Liver (tissue), 3 donors: ENCODE measurements at regions not wholly inside any gene's neighbourhood (a gene's known extent, or its start where the extent isn't known, plus 50 kb on each side); places are given as distances from the start of the nearest gene placed in this dataset.
A peak's percentile ranks its signal among the peaks of the same experiment; 100 is the strongest.

Experiments
- ATF3 ChIP-seq: IDR thresholded peaks from 2 replicates; pipeline ENCODE4 v1.6.1; 2016; ENCODE audit warnings: antibody characterized with exemption
- CTCF ChIP-seq: fragments of 150-350 bp; IDR thresholded peaks from 2 replicates; pipeline ENCODE4 v1.5.1; 2017; ENCODE audit warnings: improper control_type of control experiment, low read depth, low read length; ENCODE audit not compliant: missing input control
- FOXA1 ChIP-seq: IDR thresholded peaks from 2 replicates; pipeline ENCODE4 v1.6.1; 2016; ENCODE audit warnings: antibody characterized with exemption
- HNF4G ChIP-seq: IDR thresholded peaks from 2 replicates; pipeline ENCODE4 v1.6.1; 2016; ENCODE audit warnings: antibody characterized with exemption
- JUND ChIP-seq, 2 donors: IDR thresholded peaks; 2 replicates each; pipeline ENCODE4 v1.6.1; 2016; ENCODE audit warnings: antibody characterized with exemption in 2 of 2
- MAX ChIP-seq: IDR thresholded peaks from 2 replicates; pipeline ENCODE4 v1.6.1; 2016; ENCODE audit warnings: antibody characterized with exemption
- RAD21 ChIP-seq, 2 donors: IDR thresholded peaks; 2 replicates each; pipeline ENCODE4 v1.6.1; 2016; ENCODE audit warnings: antibody characterized with exemption in 2 of 2, mild to moderate bottlenecking in 2 of 2
- SP1 ChIP-seq: IDR thresholded peaks from 2 replicates; pipeline ENCODE4 v1.6.1; 2018; ENCODE audit warnings: antibody characterized with exemption, mild to moderate bottlenecking
- YY1 ChIP-seq: IDR thresholded peaks from 2 replicates; pipeline ENCODE4 v1.6.1; 2016; ENCODE audit warnings: antibody characterized with exemption, mild to moderate bottlenecking
- donor health status: healthy.
- donor health status: healthy.

GRCh38 chr15:97755726-97756125 is 204.8 kb upstream of the ARRDC4 start:
- no peak for TF ChIP-seq RAD21 (IDR thresholded peaks at IDR 0.05)
- no peak for TF ChIP-seq CTCF
- TF ChIP-seq MAX = peak; percentile 34
- no peak for TF ChIP-seq YY1
- no peak for TF ChIP-seq ATF3
- TF ChIP-seq SP1 = no peak
- no peak for TF ChIP-seq HNF4G
- no peak for TF ChIP-seq FOXA1
- no peak for TF ChIP-seq JUND (IDR thresholded peaks at IDR 0.05)
